ENCODE measurements at regions not wholly inside any gene's neighbourhood (a gene's known extent, or its start where the extent isn't known, plus 50 kb on each side); places are given as distances from the start of the nearest gene placed in this dataset.

DNA sequence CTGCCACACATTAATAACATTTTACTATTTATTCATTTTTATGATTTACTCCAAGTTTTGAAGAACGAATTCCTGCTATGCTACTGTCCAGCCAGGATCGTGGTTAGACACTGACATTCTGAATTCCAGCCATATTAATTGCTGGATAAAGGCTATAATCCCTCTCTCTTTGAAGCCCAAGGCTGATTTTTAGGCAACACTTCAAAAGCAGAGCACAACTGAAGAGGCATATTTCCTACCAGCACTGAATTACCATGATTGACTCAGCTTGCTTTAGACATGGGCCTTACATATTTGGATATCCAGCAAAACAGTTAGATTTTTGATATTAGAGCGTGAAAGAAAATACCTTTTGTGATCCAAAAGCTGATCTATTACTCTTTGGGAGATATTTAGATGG lies 205.0 kb downstream of the ZIC1 start:
- Histone ChIP-seq H3K9me3 (ENCODE audit: control insufficient read depth, insufficient read depth, low read length) (no peaks in the 10 kb centered on the region), H3K4me2 (ENCODE audit: low read depth, low read length) (no peak overlapping the region), H3K56ac (ENCODE audit: extremely low read depth, insufficient read depth, low read length) (no peak overlapping the region), H3K27ac (ENCODE audit: insufficient read depth, low read length) (no peak overlapping the region), H3K27me3 (ENCODE audit: control insufficient read depth, insufficient read depth, low read length) (no peaks in the 10 kb centered on the region), H4K8ac (ENCODE audit: low read depth in 2 of 2, low read length in 2 of 2) (no peak overlapping the region), H3K9me1 (ENCODE audit: insufficient read depth, low read length) (no peaks in the 10 kb centered on the region), H4K5ac (ENCODE audit: low read depth, low read length) (no peak overlapping the region), H3K79me1 (ENCODE audit: low read depth in 1 of 2, low read length in 2 of 2) (no peaks in the 10 kb centered on the region), H3K4me3 (ENCODE audit: insufficient read depth, low read depth, low read length) (no peak overlapping the region), H3K14ac (replicated peaks; ENCODE audit: low read depth, low read length) (no peak overlapping the region), H3K36me3 (ENCODE audit: control insufficient read depth, insufficient read depth, low read length) (no peaks in the 10 kb centered on the region), H3K18ac (ENCODE audit: low read depth, low read length) (no peak overlapping the region), H3K4me1 (ENCODE audit: control insufficient read depth, insufficient read depth, low read length) (no peaks in the 10 kb centered on the region), H3K23ac (ENCODE audit: low read depth, low read length) (no peak overlapping the region), H2AK5ac (ENCODE audit: low read depth, low read length) (no peak overlapping the region), H2BK20ac (ENCODE audit: low read depth, low read length) (no peak overlapping the region), H2BK120ac (ENCODE audit: low read depth, low read length) (no peak overlapping the region), H2BK15ac (ENCODE audit: low read depth, low read length) (no peak overlapping the region), H4K91ac (ENCODE audit: insufficient read depth, low read depth, low read length) (no peak overlapping the region), H2BK5ac (ENCODE audit: low read depth, low read length, poor library complexity, severe bottlenecking) (no peak overlapping the region), H2AFZ (replicated peaks; ENCODE audit: low read length, poor library complexity) (no peak overlapping the region), H3K9ac (ENCODE audit: low read depth, low read length) (no peak overlapping the region), H4K20me1 (ENCODE audit: insufficient read depth, low read length) (no peaks in the 10 kb centered on the region), H2AK9ac (replicated peaks; ENCODE audit: low read depth, low read length, poor library complexity) (no peak overlapping the region), H3K4ac (ENCODE audit: low read depth, low read length) (no peak overlapping the region)
- intact Hi-C loops (cut with micrococcal nuclease) (loop anchor here (10.0 kb wide), 1 partner anchor 869 kb away; no protein-coding TSS in a partner anchor), dilution Hi-C loops (cut with HindIII; ENCODE audit: low sequenced_read_pairs, unreplicated experiment) (no loop called here), in situ Hi-C loops (cut with MboI; ENCODE audit: low sequenced_read_pairs) (no loop called here)
- no CpG with 5 or more reads among the region's 3 CpGs for WGBS, 2 experiments (ENCODE audit: extremely low coverage in 2 of 2, insufficient read length in 1 of 2)
- BruUV-seq (replicated peaks): no TSS peak
- TF ChIP-seq, protein P1, sequence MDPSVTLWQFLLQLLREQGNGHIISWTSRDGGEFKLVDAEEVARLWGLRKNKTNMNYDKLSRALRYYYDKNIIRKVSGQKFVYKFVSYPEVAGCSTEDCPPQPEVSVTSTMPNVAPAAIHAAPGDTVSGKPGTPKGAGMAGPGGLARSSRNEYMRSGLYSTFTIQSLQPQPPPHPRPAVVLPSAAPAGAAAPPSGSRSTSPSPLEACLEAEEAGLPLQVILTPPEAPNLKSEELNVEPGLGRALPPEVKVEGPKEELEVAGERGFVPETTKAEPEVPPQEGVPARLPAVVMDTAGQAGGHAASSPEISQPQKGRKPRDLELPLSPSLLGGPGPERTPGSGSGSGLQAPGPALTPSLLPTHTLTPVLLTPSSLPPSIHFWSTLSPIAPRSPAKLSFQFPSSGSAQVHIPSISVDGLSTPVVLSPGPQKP (IDR thresholded peaks at IDR 0.05; ENCODE audit: borderline replicate concordance, low read depth, low read length): no peak
- TF ChIP-seq, protein P2, sequence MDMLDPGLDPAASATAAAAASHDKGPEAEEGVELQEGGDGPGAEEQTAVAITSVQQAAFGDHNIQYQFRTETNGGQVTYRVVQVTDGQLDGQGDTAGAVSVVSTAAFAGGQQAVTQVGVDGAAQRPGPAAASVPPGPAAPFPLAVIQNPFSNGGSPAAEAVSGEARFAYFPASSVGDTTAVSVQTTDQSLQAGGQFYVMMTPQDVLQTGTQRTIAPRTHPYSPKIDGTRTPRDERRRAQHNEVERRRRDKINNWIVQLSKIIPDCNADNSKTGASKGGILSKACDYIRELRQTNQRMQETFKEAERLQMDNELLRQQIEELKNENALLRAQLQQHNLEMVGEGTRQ (IDR thresholded peaks at IDR 0.05; ENCODE audit: low read depth, low read length): no peak
- TF ChIP-seq POLR2A (IDR thresholded peaks at IDR 0.05; ENCODE audit: low read depth, low read length) (no peak), RCOR1 (IDR thresholded peaks at IDR 0.05; ENCODE audit: insufficient replicate concordance, low read length) (no peak), CEBPB (IDR thresholded peaks at IDR 0.05; ENCODE audit: low read depth, low read length) (no peak), NFE2L2 (IDR thresholded peaks at IDR 0.05; ENCODE audit: low read depth, low read length) (no peak), MXI1 (IDR thresholded peaks at IDR 0.05; ENCODE audit: borderline replicate concordance, low read depth, low read length) (no peak), MAFK (IDR thresholded peaks at IDR 0.05; ENCODE audit: low read depth, low read length) (no peak), MAZ (IDR thresholded peaks at IDR 0.05; ENCODE audit: borderline replicate concordance, low read depth, low read length) (no peak), CHD1 (IDR thresholded peaks at IDR 0.05; ENCODE audit: low read depth, low read length) (no peak), SMC3 (IDR thresholded peaks at IDR 0.05; ENCODE audit: low read depth, low read length) (no peak)
- TF ChIP-seq, protein P3, sequence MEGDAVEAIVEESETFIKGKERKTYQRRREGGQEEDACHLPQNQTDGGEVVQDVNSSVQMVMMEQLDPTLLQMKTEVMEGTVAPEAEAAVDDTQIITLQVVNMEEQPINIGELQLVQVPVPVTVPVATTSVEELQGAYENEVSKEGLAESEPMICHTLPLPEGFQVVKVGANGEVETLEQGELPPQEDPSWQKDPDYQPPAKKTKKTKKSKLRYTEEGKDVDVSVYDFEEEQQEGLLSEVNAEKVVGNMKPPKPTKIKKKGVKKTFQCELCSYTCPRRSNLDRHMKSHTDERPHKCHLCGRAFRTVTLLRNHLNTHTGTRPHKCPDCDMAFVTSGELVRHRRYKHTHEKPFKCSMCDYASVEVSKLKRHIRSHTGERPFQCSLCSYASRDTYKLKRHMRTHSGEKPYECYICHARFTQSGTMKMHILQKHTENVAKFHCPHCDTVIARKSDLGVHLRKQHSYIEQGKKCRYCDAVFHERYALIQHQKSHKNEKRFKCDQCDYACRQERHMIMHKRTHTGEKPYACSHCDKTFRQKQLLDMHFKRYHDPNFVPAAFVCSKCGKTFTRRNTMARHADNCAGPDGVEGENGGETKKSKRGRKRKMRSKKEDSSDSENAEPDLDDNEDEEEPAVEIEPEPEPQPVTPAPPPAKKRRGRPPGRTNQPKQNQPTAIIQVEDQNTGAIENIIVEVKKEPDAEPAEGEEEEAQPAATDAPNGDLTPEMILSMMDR (conservative IDR thresholded peaks at IDR 0.05; ENCODE audit: low read depth, low read length): no peak
- DNase-seq (no peak), ATAC-seq (ENCODE audit: low read depth) (no peak)
- ChIA-PET POLR2A (ENCODE audit: unreplicated experiment) (no interaction called here), CTCF (no interaction called here)

All from IMR-90 (cell line).